Mammary epithelial cell (primary cell): ENCODE measurements at regions not wholly inside any gene's neighbourhood (a gene's known extent, or its start where the extent isn't known, plus 50 kb on each side); places are given as distances from the start of the nearest gene placed in this dataset.

Experiments used
- EZH2 ChIP-seq: IDR thresholded peaks from 2 replicates; pipeline ENCODE4 v1.6.1; 2012; ENCODE audit warnings: low read length, inconsistent platforms, borderline replicate concordance
- TF ChIP-seq, protein P1 (sequence below), 2 donors: IDR thresholded peaks in 1 of 2; conservative IDR thresholded peaks in 1 of 2; 2 replicates each; pipeline ENCODE4 v1.5.1; 2011 to 2012; ENCODE audit warnings: inconsistent platforms in 2 of 2, low read length in 2 of 2, mild to moderate bottlenecking in 2 of 2, control low read depth in 1 of 2, low read depth in 1 of 2; ENCODE audit not compliant: insufficient read depth in 1 of 2; ENCODE audit errors: extremely low read depth in 1 of 2

DNA sequence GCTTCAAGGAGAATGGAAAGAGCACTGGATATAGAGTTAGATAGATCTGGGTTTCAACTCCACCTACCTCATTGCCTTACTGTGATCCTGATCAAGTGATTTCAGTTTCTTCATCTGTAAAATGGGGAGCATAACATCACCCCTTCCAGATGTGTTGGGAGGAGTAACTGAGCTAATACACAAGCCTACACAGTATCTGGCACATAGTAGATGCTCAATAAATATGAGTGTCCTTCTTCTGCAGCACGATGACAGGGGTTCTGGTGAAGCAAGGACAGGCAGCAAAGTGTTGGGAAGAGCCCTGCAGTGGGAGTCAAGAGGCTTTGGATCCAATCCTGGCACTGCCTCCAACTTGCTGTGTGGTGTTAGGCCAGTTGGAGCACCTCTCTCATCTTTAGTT lies 270.0 kb downstream of the UACA start:
- no peak for TF ChIP-seq EZH2
- TF ChIP-seq, protein P1, sequence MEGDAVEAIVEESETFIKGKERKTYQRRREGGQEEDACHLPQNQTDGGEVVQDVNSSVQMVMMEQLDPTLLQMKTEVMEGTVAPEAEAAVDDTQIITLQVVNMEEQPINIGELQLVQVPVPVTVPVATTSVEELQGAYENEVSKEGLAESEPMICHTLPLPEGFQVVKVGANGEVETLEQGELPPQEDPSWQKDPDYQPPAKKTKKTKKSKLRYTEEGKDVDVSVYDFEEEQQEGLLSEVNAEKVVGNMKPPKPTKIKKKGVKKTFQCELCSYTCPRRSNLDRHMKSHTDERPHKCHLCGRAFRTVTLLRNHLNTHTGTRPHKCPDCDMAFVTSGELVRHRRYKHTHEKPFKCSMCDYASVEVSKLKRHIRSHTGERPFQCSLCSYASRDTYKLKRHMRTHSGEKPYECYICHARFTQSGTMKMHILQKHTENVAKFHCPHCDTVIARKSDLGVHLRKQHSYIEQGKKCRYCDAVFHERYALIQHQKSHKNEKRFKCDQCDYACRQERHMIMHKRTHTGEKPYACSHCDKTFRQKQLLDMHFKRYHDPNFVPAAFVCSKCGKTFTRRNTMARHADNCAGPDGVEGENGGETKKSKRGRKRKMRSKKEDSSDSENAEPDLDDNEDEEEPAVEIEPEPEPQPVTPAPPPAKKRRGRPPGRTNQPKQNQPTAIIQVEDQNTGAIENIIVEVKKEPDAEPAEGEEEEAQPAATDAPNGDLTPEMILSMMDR (conservative IDR thresholded peaks at IDR 0.05 in 1 of 2, IDR thresholded peaks at IDR 0.05 in 1 of 2; ENCODE audit: extremely low read depth in 1 of 2, insufficient read depth in 1 of 2, low read depth in 1 of 2, low read length in 2 of 2), result no peak
